Muscle of leg (tissue), 3 donors: ENCODE measurements at regions not wholly inside any gene's neighbourhood (a gene's known extent, or its start where the extent isn't known, plus 50 kb on each side); places are given as distances from the start of the nearest gene placed in this dataset.
A peak's percentile ranks its signal among the peaks of the same experiment; 100 is the strongest.

Experiments
- DNase-seq: peaks from one replicate; pipeline ENCODE4 v3.0.0; 2013
- H3K27ac ChIP-seq: one replicate; pipeline ENCODE4 v1.5.1; 2013; ENCODE audit warnings: mild to moderate bottlenecking, low read length, control low read depth
- H3K27me3 ChIP-seq: one replicate; pipeline ENCODE4 v1.6.1; 2013; ENCODE audit warnings: low read length; ENCODE audit not compliant: control insufficient read depth, insufficient read depth
- H3K36me3 ChIP-seq: one replicate; pipeline ENCODE4 v1.6.1; 2013; ENCODE audit warnings: low read length; ENCODE audit not compliant: control insufficient read depth, insufficient read depth
- H3K4me1 ChIP-seq: one replicate; pipeline ENCODE4 v1.6.1; 2013; ENCODE audit warnings: low read length; ENCODE audit not compliant: control insufficient read depth, insufficient read depth
- H3K4me3 ChIP-seq: one replicate; pipeline ENCODE4 v1.5.1; 2013; ENCODE audit warnings: low read length, control low read depth
- H3K9me3 ChIP-seq: replicated peaks from 2 replicates; pipeline ENCODE4 v1.6.1; 2013; ENCODE audit warnings: low read depth, low read length; ENCODE audit not compliant: control insufficient read depth
- WGBS: methylation state at CpG from one replicate; pipeline ENCODE4 v1.1.5; 2013; ENCODE audit warnings: missing lambda C conversion rate; ENCODE audit not compliant: insufficient coverage; 5-methylcytosine and 5-hydroxymethylcytosine counted together

DNA sequence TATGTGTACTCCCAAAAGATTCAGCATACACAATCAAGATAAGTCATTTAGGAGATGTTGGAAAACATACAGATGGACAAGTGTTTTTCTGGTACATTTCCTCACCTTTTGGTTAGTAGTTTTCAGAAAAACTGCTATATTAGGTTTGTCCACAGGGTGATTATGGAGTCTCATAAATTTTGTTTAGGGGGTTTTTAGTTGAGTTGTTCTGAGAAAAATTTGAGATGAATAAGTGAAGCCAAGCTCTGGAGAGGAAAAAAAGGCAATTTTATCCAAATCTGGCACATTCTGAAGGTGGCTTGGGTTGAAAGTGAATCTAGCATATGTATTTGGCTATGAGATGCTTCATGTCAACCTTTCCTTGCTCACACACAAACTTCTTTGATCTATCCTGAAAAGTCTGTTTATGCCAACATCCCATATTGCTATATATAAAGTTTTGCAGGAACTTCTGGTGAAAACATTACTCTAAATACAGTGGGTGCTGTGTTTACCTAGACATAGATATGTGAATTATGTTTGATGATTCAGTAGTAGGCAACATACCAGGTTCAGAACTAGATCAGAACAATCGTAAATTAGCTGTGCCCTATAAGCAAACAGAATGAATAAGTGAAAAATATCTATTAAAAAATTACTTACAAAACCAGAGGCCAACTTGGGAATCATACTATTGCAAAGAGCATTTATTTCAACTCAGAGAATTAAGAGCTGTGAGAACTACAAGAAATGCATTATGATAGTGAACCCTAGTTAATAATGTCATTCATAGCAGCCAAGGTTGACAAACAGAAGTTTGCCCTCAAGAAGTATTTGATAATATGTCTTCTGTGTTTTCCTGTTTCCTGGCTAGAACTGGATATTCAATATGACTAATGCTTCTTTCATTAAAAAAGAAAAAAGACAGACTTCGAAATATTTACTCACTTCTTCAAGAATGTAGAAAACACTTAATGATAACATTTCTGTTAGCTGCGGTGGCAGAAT, 552.0 kb downstream of the IRS1 start:
- no peak overlapping the region for H3K27ac ChIP-seq
- WGBS, result no CpG with 5 or more reads among the region's 3 CpGs
- DNase-seq, result peak; percentile 11
- no peaks in the 10 kb centered on the region for H3K4me1 ChIP-seq
- H3K9me3 ChIP-seq, result no peaks in the 10 kb centered on the region
- no peaks in the 10 kb centered on the region for H3K27me3 ChIP-seq
- H3K4me3 ChIP-seq, result no peak overlapping the region
- no peaks in the 10 kb centered on the region for H3K36me3 ChIP-seq

DNA sequence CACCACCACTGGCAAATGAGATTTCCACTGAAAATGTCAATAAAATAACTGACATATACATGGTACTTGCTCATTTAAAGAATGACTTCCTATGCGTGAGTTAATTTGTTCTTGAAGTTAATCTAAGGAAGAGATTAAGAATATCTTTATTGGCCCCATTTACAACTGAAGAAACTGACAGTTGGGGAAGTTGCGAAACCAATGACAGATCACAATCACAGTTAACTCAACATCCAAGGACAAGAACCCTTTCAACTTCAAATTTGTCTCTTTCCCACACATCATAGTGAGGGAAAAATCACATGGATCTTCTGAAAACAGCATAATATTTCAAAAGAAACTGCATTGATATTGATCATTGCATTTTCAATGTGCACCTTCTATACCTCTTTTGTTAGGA, 565.4 kb downstream of the IRS1 start:
- H3K4me1 ChIP-seq, result no peaks in the 10 kb centered on the region
- WGBS, result no CpG with 5 or more reads among the region's 2 CpGs
- no peak for DNase-seq

DNA sequence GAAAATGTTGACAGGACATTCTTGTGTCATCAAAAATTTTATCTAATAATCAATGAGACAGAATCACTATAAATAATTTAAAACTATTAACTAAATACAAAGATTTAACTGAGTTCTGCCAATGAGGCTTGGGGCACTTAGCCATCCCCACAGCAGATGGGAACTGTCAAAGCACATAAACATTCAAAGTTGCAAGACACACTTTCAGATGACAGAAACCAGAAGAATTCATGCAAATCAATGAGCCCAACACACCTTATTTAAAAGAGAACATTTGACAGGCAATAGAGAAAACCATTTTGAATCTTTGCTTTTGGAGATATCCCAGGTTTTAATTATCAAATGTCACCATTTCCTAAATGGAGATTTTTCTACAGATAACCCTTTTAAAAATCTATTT, 566.2 kb downstream of the IRS1 start:
- no peaks in the 10 kb centered on the region for H3K9me3 ChIP-seq
- H3K27me3 ChIP-seq, result no peaks in the 10 kb centered on the region
- no peak overlapping the region for H3K4me3 ChIP-seq
- no peaks in the 10 kb centered on the region for H3K4me1 ChIP-seq
- no peak overlapping the region for H3K27ac ChIP-seq
- H3K36me3 ChIP-seq, result no peaks in the 10 kb centered on the region
- no peak for DNase-seq

More for the DNA sequence above, 565.4 kb downstream of the IRS1 start:
- no peak overlapping the region for H3K27ac ChIP-seq
- H3K9me3 ChIP-seq, result no peaks in the 10 kb centered on the region
- H3K27me3 ChIP-seq, result no peaks in the 10 kb centered on the region
- H3K4me3 ChIP-seq, result no peak overlapping the region
- H3K36me3 ChIP-seq, result no peaks in the 10 kb centered on the region

DNA sequence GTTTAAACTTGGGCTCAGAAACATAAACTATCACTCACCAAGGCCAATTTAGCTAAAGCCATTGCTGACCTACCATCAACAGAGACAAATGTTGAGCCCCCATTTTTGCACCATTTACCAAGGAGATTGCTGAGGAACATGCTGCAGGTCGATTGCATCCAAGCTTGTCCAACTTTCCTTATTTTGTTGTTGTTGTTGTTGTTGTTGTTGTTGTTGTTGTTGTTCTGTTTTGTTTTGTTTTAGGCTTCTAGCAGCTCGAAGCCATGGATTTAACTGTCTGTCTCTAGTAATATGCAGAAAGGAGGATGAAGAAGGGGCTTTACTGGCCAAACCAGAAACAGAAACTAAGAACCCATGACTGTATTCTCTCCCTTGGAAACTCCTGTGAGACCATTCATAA, 571.5 kb downstream of the IRS1 start:
- Histone ChIP-seq H3K4me1 (no peaks in the 10 kb centered on the region), H3K27ac (no peak overlapping the region), H3K36me3 (no peaks in the 10 kb centered on the region), H3K4me3 (no peak overlapping the region), H3K9me3 (no peaks in the 10 kb centered on the region), H3K27me3 (no peaks in the 10 kb centered on the region)
- DNase-seq, result no peak
- WGBS, result no CpG with 5 or more reads among the region's 2 CpGs

DNA sequence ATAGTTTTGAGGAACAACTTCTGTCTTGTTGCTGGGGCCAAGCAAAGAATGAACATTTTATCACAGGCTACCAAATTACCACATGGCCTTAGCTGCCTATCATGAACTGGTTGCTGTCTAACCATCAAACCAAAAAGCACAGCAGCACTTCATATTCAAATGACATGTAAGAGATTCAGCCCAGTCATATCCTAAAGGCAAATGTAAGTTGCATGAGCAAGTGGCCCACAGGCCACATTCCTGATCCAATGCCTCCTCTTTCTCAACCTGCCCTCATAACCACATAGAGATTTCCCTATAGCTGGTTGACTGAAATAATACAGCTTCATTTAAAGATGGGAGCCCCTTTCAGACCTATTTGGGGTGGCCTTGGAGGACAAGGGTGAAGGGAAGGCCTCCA, 572.3 kb downstream of the IRS1 start:
- no peak for DNase-seq
- no peak overlapping the region for H3K27ac ChIP-seq
- no peak overlapping the region for H3K4me3 ChIP-seq
- no peaks in the 10 kb centered on the region for H3K4me1 ChIP-seq
- H3K36me3 ChIP-seq, result no peaks in the 10 kb centered on the region
- no peaks in the 10 kb centered on the region for H3K27me3 ChIP-seq
- no peaks in the 10 kb centered on the region for H3K9me3 ChIP-seq

DNA sequence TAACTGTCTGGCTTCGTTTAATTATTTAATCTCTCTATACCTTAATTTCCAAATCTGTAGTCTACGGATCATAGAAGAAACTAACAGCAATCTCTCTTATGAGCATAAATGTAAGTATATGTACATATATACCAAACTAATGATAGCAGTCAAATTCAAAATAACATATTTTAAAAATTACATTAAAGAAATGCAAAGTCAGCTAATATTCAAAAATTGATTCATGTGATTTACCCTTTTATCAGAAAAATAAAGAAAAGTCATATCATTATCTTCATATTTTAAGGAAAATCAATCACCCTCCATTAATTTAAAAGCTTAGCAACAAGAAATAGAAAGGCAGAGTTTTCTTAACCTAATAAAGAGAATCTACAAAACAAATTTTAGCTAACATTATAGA, 575.9 kb downstream of the IRS1 start:
- Histone ChIP-seq H3K9me3 (no peaks in the 10 kb centered on the region), H3K27ac (no peak overlapping the region), H3K36me3 (no peaks in the 10 kb centered on the region), H3K4me3 (no peak overlapping the region), H3K27me3 (no peaks in the 10 kb centered on the region), H3K4me1 (no peaks in the 10 kb centered on the region)
- DNase-seq, result no peak
- WGBS, result no CpG with 5 or more reads among the region's 2 CpGs

DNA sequence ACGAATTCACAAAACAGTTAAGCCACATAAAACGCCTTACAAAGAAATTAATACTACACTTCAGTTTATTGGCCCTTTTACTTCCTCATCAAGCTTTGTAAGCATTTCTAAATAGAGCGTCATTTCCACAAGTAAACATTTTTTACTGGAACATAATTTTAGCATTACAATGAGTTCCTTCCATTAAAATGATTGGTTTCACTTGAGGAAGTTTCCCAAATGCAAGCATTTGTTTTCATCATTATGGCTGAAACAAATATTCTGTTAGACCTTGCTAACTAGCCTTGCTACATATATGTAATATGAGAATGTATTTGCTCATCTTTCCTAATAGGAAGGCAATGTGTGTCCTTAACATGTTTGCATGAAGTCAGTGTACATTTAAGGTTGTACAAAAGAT, 579.1 kb downstream of the IRS1 start:
- Histone ChIP-seq H3K4me3 (no peak overlapping the region), H3K27ac (no peak overlapping the region), H3K4me1 (no peaks in the 10 kb centered on the region), H3K36me3 (no peaks in the 10 kb centered on the region), H3K9me3 (no peaks in the 10 kb centered on the region), H3K27me3 (no peaks in the 10 kb centered on the region)
- no CpG with 5 or more reads among the region's 3 CpGs for WGBS
- DNase-seq, result no peak

DNA sequence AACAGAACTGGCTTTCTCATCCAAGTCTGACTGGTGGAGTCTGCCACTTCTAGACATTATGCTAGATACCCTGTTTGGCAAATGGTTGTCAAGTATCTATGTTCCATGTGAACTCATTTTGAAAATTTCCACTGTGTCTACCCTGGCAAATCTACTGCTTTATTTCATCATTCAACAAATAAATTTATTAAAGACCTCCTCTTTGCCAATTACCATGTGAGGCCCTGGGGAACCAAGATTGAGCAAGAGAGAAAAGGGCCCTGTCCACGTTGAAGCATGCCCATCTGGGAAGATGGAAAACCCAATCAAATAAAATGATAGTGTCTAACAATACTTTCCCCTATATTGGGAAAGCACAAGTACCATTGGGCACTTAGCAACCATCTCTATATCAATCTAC, 582.4 kb downstream of the IRS1 start:
- H3K4me3 ChIP-seq, result no peak overlapping the region
- H3K36me3 ChIP-seq, result no peaks in the 10 kb centered on the region
- H3K27ac ChIP-seq, result no peak overlapping the region
- no peaks in the 10 kb centered on the region for H3K9me3 ChIP-seq
- H3K4me1 ChIP-seq, result no peaks in the 10 kb centered on the region
- no peak for DNase-seq
- no peaks in the 10 kb centered on the region for H3K27me3 ChIP-seq
- WGBS, result no CpG with 5 or more reads among the region's 1 CpG

DNA sequence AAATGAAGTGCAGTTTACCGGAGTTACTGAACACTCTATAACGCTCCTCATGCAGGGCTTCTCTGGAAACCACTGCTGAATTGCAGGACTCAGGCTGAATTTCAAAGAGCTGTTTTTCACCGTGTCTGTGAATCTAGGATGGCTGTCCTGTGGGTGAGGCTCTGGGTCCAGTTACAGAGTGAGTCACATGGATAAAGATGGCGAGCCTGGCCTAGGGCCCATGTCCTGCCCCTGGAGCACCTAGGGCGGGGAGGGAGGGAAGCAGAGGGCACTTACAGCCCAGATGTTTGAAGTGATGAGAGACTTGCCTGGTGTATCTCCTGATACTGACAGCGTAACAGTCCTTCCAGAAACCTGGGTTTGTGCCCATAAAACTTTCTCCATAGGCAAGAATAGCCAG, 583.0 kb downstream of the IRS1 start:
- DNase-seq, result no peak
- no peak overlapping the region for H3K4me3 ChIP-seq
- no peaks in the 10 kb centered on the region for H3K4me1 ChIP-seq
- WGBS, result 86% methylated on average over 4 of the region's 6 CpGs
- no peaks in the 10 kb centered on the region for H3K36me3 ChIP-seq
- no peaks in the 10 kb centered on the region for H3K9me3 ChIP-seq
- H3K27ac ChIP-seq, result no peak overlapping the region
- no peaks in the 10 kb centered on the region for H3K27me3 ChIP-seq

DNA sequence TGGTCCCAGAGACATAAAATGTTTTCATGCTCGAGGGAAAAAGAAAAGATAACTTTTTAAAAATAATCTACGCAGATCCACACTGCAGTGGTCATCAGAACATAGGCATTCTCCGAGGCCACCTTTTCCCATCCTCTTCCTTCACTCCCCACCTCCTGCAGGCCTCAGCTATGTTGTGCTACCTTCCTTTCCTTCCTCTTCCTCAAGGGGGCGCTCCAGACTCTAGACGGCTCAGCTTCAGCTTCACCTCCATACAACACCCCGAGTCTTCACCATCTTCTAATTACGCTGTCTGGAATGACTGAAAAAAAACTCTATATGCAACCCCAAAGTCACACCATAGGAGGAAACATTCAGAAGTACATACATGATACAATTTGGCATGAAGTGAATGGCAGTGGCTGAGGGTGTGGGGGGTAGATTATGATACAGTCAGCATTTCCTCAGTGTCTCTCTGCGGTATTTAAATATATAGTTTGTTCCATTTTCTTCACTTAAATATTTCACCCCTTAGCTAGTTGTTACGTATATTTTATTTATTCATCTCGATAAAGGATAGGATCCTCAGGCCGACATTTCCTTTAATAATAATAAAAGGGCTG, 583.6 kb downstream of the IRS1 start:
- Histone ChIP-seq H3K36me3 (no peaks in the 10 kb centered on the region), H3K27me3 (no peaks in the 10 kb centered on the region), H3K27ac (no peak overlapping the region), H3K4me1 (no peaks in the 10 kb centered on the region), H3K4me3 (no peak overlapping the region), H3K9me3 (no peaks in the 10 kb centered on the region)
- DNase-seq, result peak; percentile 28
- 0% methylated on average over 3 of the region's 11 CpGs for WGBS
